ENCODE measurements at regions not wholly inside any gene's neighbourhood (a gene's known extent, or its start where the extent isn't known, plus 50 kb on each side); places are given as distances from the start of the nearest gene placed in this dataset.

DNA sequence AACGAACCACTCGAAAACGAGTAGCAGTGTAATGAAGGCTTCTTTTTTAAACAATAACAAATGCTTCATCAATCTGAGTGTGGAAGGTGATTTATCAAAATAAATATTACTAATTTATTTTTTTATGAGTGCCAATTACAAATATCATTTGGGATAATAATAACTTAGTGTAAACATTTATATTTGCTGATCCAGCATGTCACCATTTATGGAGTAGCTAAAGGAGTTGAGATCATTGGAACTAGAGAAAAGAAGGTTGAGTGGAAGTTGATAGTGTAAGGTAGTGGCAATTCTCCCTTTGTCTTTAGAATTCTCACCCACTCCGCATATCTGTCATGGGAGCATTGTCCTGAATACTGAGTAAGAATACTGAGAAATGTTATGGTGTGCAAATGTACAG, 67.1 kb upstream of the KIF26B start:
- Histone ChIP-seq H2AFZ (ENCODE audit: control insufficient read depth, low read depth, low read length) (no peak overlapping the region), H3K27ac (ENCODE audit: control insufficient read depth, insufficient read depth) (no peak overlapping the region), H3K4me2 (ENCODE audit: control insufficient read depth, insufficient read depth) (no peak overlapping the region), H3K4me3 (no peak overlapping the region), H3K9me3 (replicated peaks; ENCODE audit: control insufficient read depth, insufficient read depth, low read length) (no peaks in the 10 kb centered on the region), H3K27me3 (replicated peaks in 1 of 2; ENCODE audit: control insufficient read depth in 2 of 2, insufficient read depth in 2 of 2, low read length in 1 of 2) (0 out of 4 replicates have a peak, but pooled peaks cover 0 to 1% of the 10 kb centered on the region in 2 experiments), H3K79me2 (ENCODE audit: control insufficient read depth, insufficient read depth, low read length) (no peaks in the 10 kb centered on the region), H3K36me3 (ENCODE audit: control insufficient read depth in 2 of 2, insufficient read depth in 2 of 2, low read length in 1 of 2) (no peaks in the 10 kb centered on the region), H3K4me1 (ENCODE audit: control insufficient read depth, insufficient read depth, low read length) (no peaks in the 10 kb centered on the region), H4K20me1 (ENCODE audit: control insufficient read depth, insufficient read depth) (no peaks in the 10 kb centered on the region), H3K9ac (ENCODE audit: control insufficient read depth, insufficient read depth, low read length) (no peak overlapping the region)
- POLR2A ChIA-PET = no interaction called here
- RAD21 ChIA-PET (ENCODE audit: unreplicated experiment) = no interaction called here
- intact Hi-C loops (cut with micrococcal nuclease; ENCODE audit: unreplicated experiment) (no loop called here), in situ Hi-C loops (cut with MboI) (no loop called here)
- no peak for DNase-seq (ENCODE audit: low read depth, low spot score)
- SMC1A ChIA-PET (ENCODE audit: uncharacterized antibody, unreplicated experiment) = no interaction called here
- ATAC-seq = no peak
- no peak for FAIRE-seq
- CTCF ChIA-PET = interaction anchor here (0.6 kb wide), 1 partner anchor 1218 kb away, joined by 3 read pairs; no protein-coding TSS in a partner anchor
- 40% methylated on average over 4 of the region's 4 CpGs for WGBS (ENCODE audit: insufficient coverage, insufficient replicate concordance, low lambda C conversion rate, missing lambda C conversion rate)
- BruUV-seq (replicated peaks) = no TSS peak
- TF ChIP-seq BCLAF1 (IDR thresholded peaks at IDR 0.05) (no peak), ZBTB4 (CRISPR knock-in tag; IDR thresholded peaks at IDR 0.05) (no peak), TCF3 (IDR thresholded peaks at IDR 0.05; ENCODE audit: borderline replicate concordance, insufficient read depth, low read depth, low read length) (no peak), CREB1 (IDR thresholded peaks at IDR 0.05; ENCODE audit: low read depth) (no peak), ETV6 (conservative IDR thresholded peaks at IDR 0.05 in 1 of 2, IDR thresholded peaks at IDR 0.05 in 1 of 2; ENCODE audit: borderline replicate concordance in 1 of 2, low read depth in 1 of 2) (no peak), MEF2B (IDR thresholded peaks at IDR 0.05; ENCODE audit: partially characterized antibody, poor library complexity, severe bottlenecking) (no peak), FOS (IDR thresholded peaks at IDR 0.05; ENCODE audit: borderline replicate concordance, extremely low read depth, insufficient read length) (no peak), ATF7 (IDR thresholded peaks at IDR 0.05; ENCODE audit: low read depth) (no peak), NBN (IDR thresholded peaks at IDR 0.05) (no peak), TARDBP (IDR thresholded peaks at IDR 0.05; ENCODE audit: borderline replicate concordance) (no peak), NKRF (conservative IDR thresholded peaks at IDR 0.05) (no peak), SMC3 (IDR thresholded peaks at IDR 0.05; ENCODE audit: borderline replicate concordance, low read length) (no peak), NR2F1 (conservative IDR thresholded peaks at IDR 0.05) (no peak), ZNF622 (IDR thresholded peaks at IDR 0.05) (no peak)
